Ovary (tissue), 7 donors: ENCODE measurements at regions not wholly inside any gene's neighbourhood (a gene's known extent, or its start where the extent isn't known, plus 50 kb on each side); places are given as distances from the start of the nearest gene placed in this dataset.

Experiments
- DNase-seq, 5 donors: peaks; one replicate each; pipeline ENCODE4 v3.0.0-alpha.2; 2019 to 2020
- H3K27ac ChIP-seq, 2 donors: fragments of 200-600 bp; one replicate each; pipeline versions ENCODE4 v1.5.1 to v1.8.0; 2019 to 2022
- H3K27me3 ChIP-seq: fragments of 200-600 bp; one replicate; pipeline ENCODE4 v1.8.0; 2022
- H3K36me3 ChIP-seq: fragments of 200-600 bp; sonication (generic); one replicate; pipeline ENCODE4 v1.5.1; 2019
- H3K4me1 ChIP-seq: one replicate; pipeline ENCODE4 v1.8.1; 2013; ENCODE audit warnings: mild to moderate bottlenecking, moderate library complexity; ENCODE audit not compliant: insufficient read depth
- H3K4me3 ChIP-seq: fragments of 200-600 bp; sonication (generic); one replicate; pipeline ENCODE4 v1.5.1; 2017
- H3K9me3 ChIP-seq, 2 donors: fragments of 200-600 bp in 1 of 2; sonication (generic) in 1 of 2; one replicate each; pipeline versions ENCODE4 v1.5.1 to v1.8.1; 2013 to 2019; ENCODE audit warnings: mild to moderate bottlenecking in 1 of 2, moderate library complexity in 1 of 2
- CTCF ChIP-seq, 3 donors: fragments of 450-650 bp in 2 of 3; fragments of 200-600 bp in 1 of 3; IDR thresholded peaks; one replicate each; pipeline versions ENCODE4 v1.5.1 to v1.8.0; 2016 to 2022; ENCODE audit warnings: antibody characterized with exemption in 3 of 3, mild to moderate bottlenecking in 1 of 3
- EP300 ChIP-seq: sonication (generic); formaldehyde crosslinking; IDR thresholded peaks from one replicate; pipeline ENCODE4 v1.6.1; 2017; ENCODE audit warnings: antibody characterized with exemption
- POLR2A ChIP-seq: fragments of 450-650 bp; IDR thresholded peaks from one replicate; pipeline ENCODE4 v1.6.1; 2017; ENCODE audit warnings: antibody characterized with exemption, mild to moderate bottlenecking, moderate library complexity
- WGBS, 3 donors: extraction: QIAGEN DNeasy Blood & Tissue Kit in 1 of 3; methylation state at CpG; one replicate each; pipeline versions ENCODE4 v1.1.5 to v1.1.7; 2013 to 2017; 5-methylcytosine and 5-hydroxymethylcytosine counted together
- intact Hi-C, 4 donors: fragments of 100-400 bp; cut with DNase I; formaldehyde crosslinking; loops; one replicate each; pipeline versions ENCODE4 v1.11.0 to v1.15.1; 2022 to 2023
- donor health status: DM: no; HTN: no; CAD: no; lungs with moderate emphysema.
- donor health status: DM: no; HTN: no; CAD: no.
- donor health status: Bipolar disorder and iron deficiency.
- donor health status: DM: no; HTN: no; CAD: no.
- donor health status: DM: yes; HTN: yes; CAD: no.

DNA sequence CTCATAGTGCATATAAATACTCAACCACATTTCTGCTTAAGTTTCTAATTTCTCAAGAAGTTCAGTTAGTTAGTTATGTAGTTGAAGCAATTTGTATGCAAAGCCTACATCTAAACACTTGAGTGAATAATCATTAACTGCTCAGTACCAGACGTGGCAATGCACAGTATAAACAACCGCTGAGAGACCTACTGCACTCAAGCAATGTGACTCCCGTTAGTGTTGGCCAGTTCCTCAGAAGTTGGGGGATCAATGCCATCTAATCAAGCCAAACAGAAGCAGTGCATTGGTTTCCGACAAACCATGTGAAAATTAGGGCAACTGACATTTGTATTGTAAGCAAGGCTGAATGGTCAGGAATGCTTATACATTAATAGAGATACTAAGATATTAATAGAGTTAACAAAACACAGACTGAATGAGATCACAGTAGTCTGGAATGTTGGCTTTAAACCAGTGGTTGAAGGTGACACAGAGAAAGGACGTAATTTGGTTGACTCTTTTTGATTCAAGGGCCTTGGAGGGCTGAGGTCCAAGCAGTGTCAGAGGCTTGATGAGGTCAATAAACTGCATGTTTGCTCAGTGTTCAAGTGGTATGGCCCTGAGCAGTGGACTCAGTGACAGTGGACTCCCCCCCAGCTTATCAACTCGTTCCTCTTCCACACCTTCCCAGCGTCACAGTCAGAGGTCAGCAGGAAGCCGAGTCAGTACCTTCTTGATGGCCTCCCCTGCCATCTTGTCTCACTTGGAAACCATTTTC is 255.5 kb downstream of the CTH start:
- Histone ChIP-seq H3K4me3 (no peak overlapping the region), H3K36me3 (no peaks in the 10 kb centered on the region), H3K27ac (no peak overlapping the region), H3K4me1 (no peaks in the 10 kb centered on the region), H3K9me3 (no peaks in the 10 kb centered on the region), H3K27me3 (no peaks in the 10 kb centered on the region)
- intact Hi-C loops, result no loop called here
- 63 to 80% (median 75%) methylated on average over 8 of the region's 8 CpGs for WGBS, 3 donors
- no peak for DNase-seq
- TF ChIP-seq EP300, result no peak
- no peak for TF ChIP-seq POLR2A

- no peaks in the 10 kb centered on the region for H3K27me3 ChIP-seq
- intact Hi-C loops, result no loop called here
- H3K4me1 ChIP-seq, result peaks cover 1% of the 10 kb centered on the region
- DNase-seq, result no peak
- H3K27ac ChIP-seq, result no peak overlapping the region
- H3K36me3 ChIP-seq, result no peaks in the 10 kb centered on the region
- no peaks in the 10 kb centered on the region for H3K9me3 ChIP-seq
- no peak for TF ChIP-seq EP300
- TF ChIP-seq POLR2A, result no peak
- TF ChIP-seq CTCF (IDR thresholded peaks at IDR 0.05), result no peak
- no peak overlapping the region for H3K4me3 ChIP-seq
These were observed 256.6 kb downstream of the CTH start for GRCh38 chr1:70667494-70668170.

DNA sequence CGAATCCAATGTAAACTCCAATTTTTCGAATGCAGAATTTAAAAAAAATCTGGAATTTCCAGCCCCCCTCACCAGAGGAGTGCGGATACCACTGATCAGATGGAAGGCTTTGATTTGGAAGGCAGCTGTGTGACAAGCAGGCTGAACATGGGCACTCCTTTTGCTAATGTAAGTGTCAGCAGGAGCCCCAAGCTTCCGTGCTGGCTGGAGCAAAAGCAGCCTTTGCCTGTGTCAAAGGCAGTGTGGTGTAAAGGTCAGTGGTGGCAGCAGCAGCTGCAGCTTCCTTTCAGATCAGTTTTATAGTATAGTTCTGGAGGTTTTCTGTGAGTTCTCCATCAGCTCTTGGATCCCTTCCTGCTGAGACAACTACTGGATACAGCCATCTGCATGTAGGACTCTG is 259.9 kb downstream of the CTH start:
- no peak for TF ChIP-seq EP300
- TF ChIP-seq POLR2A, result no peak
- TF ChIP-seq CTCF (IDR thresholded peaks at IDR 0.05), result no peak

DNA sequence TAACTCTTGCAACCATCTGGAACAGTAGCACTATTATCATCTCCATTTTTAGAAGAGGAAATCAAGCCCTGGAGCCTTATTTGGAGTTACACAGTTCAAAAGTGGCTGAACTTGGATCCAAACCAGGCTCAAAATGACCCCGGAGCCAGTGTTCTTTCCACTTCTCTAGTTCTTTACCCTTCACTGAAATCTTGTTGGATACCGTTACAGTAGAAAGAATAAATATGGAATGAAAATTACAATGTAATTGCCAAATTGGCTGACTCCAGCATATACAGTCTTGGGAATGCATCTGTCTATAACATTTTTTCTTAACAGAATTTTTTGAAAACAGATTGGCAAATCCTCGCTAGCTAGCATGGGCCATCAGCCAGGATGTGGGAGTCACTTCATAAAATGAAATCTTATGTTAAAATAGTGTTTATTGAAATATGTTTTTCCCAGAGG is 261.4 kb downstream of the CTH start:
- intact Hi-C loops, result no loop called here

More for the DNA sequence above, 259.9 kb downstream of the CTH start:
- no peaks in the 10 kb centered on the region for H3K36me3 ChIP-seq
- 90 to 97% (median 96%) methylated on average over 4 of the region's 4 CpGs for WGBS, 3 donors
- intact Hi-C loops, result no loop called here
- DNase-seq, result no peak
- H3K27ac ChIP-seq, result no peak overlapping the region
- H3K4me3 ChIP-seq, result no peak overlapping the region
- H3K27me3 ChIP-seq, result no peaks in the 10 kb centered on the region
- peaks cover 2% of the 10 kb centered on the region for H3K4me1 ChIP-seq
- no peaks in the 10 kb centered on the region for H3K9me3 ChIP-seq

More for the DNA sequence above, 261.4 kb downstream of the CTH start:
- Histone ChIP-seq H3K4me3 (no peak overlapping the region), H3K9me3 (no peaks in the 10 kb centered on the region), H3K4me1 (peaks cover 2% of the 10 kb centered on the region), H3K36me3 (no peaks in the 10 kb centered on the region), H3K27me3 (no peaks in the 10 kb centered on the region), H3K27ac (no peak overlapping the region)
- 7 to 13% (median 9%) methylated on average over 3 of the region's 3 CpGs for WGBS, 3 donors
- DNase-seq, result no peak
- TF ChIP-seq POLR2A (no peak), EP300 (no peak), CTCF (IDR thresholded peaks at IDR 0.05) (no peak)
